ENCODE measurements at regions not wholly inside any gene's neighbourhood (a gene's known extent, or its start where the extent isn't known, plus 50 kb on each side); places are given as distances from the start of the nearest gene placed in this dataset. TPM values are rescaled to one million over a fixed set of nuclear protein-coding genes. Genes with fewer than 3 reads are reported as not detected.

Small RNA genes lying in the stretch of these regions (small RNA-seq; reads per million reads assigned to genes)
- gene RF00017 (ENCODE audit: insufficient read depth), result not detected

Data from H1 (cell line).